ENCODE measurements at regions not wholly inside any gene's neighbourhood (a gene's known extent, or its start where the extent isn't known, plus 50 kb on each side); places are given as distances from the start of the nearest gene placed in this dataset.

- Histone ChIP-seq H4K91ac (ENCODE audit: insufficient read depth, low read depth, low read length) (no peak overlapping the region), H2BK120ac (ENCODE audit: low read depth, low read length) (no peak overlapping the region), H3K27ac (ENCODE audit: insufficient read depth, low read length) (no peak overlapping the region), H3K14ac (replicated peaks; ENCODE audit: low read depth, low read length) (no peak overlapping the region), H3K27me3 (ENCODE audit: control insufficient read depth, insufficient read depth, low read length) (peaks cover 1% of the 10 kb centered on the region; the same call in 1 of the 2 replicates), H3K4me3 (ENCODE audit: insufficient read depth, low read depth, low read length) (no peak overlapping the region), H3K23ac (ENCODE audit: low read depth, low read length) (no peak overlapping the region), H3K9ac (ENCODE audit: low read depth, low read length) (no peak overlapping the region), H2AFZ (replicated peaks; ENCODE audit: low read length, poor library complexity) (no peak overlapping the region), H3K4me1 (ENCODE audit: control insufficient read depth, insufficient read depth, low read length) (no peaks in the 10 kb centered on the region), H3K9me1 (ENCODE audit: insufficient read depth, low read length) (no peaks in the 10 kb centered on the region), H2BK5ac (ENCODE audit: low read depth, low read length, poor library complexity, severe bottlenecking) (no peak overlapping the region), H3K79me1 (ENCODE audit: low read depth in 1 of 2, low read length in 2 of 2) (no peaks in the 10 kb centered on the region), H3K9me3 (ENCODE audit: control insufficient read depth, insufficient read depth, low read length) (no peaks in the 10 kb centered on the region), H2AK5ac (ENCODE audit: low read depth, low read length) (no peak overlapping the region), H3K18ac (ENCODE audit: low read depth, low read length) (no peak overlapping the region), H2BK15ac (ENCODE audit: low read depth, low read length) (no peak overlapping the region), H3K36me3 (ENCODE audit: control insufficient read depth, insufficient read depth, low read length) (no peaks in the 10 kb centered on the region), H3K56ac (ENCODE audit: extremely low read depth, insufficient read depth, low read length) (no peak overlapping the region), H4K20me1 (ENCODE audit: insufficient read depth, low read length) (no peaks in the 10 kb centered on the region), H3K4me2 (ENCODE audit: low read depth, low read length) (no peak overlapping the region), H4K5ac (ENCODE audit: low read depth, low read length) (no peak overlapping the region), H3K4ac (ENCODE audit: low read depth, low read length) (no peak overlapping the region), H2AK9ac (replicated peaks; ENCODE audit: low read depth, low read length, poor library complexity) (no peak overlapping the region), H4K8ac (ENCODE audit: low read depth in 2 of 2, low read length in 2 of 2) (no peak overlapping the region), H2BK20ac (ENCODE audit: low read depth, low read length) (no peak overlapping the region)
- POLR2A ChIA-PET (ENCODE audit: unreplicated experiment), result no interaction called here
- CTCF ChIA-PET, result no interaction called here
- TF ChIP-seq POLR2A (IDR thresholded peaks at IDR 0.05; ENCODE audit: low read depth, low read length) (no peak), NFE2L2 (IDR thresholded peaks at IDR 0.05; ENCODE audit: low read depth, low read length) (no peak), SMC3 (IDR thresholded peaks at IDR 0.05; ENCODE audit: low read depth, low read length) (no peak), MAZ (IDR thresholded peaks at IDR 0.05; ENCODE audit: borderline replicate concordance, low read depth, low read length) (no peak), USF2 (IDR thresholded peaks at IDR 0.05; ENCODE audit: low read depth, low read length) (no peak)
- no TSS peak for BruUV-seq (replicated peaks)
- WGBS, 2 experiments (ENCODE audit: extremely low coverage in 2 of 2, insufficient read length in 1 of 2), result 50% methylated on average over 1 of the region's 2 CpGs; no CpG with 5 or more reads in 1 of the 2 experiments
- in situ Hi-C loops (cut with MboI; ENCODE audit: low sequenced_read_pairs) (loop anchor here (10.0 kb wide), 2 partner anchors 848 to 948 kb away; no protein-coding TSS in a partner anchor), intact Hi-C loops (cut with micrococcal nuclease) (loop anchor here (10.0 kb wide), 2 partner anchors 258 to 468 kb away; no protein-coding TSS in a partner anchor), dilution Hi-C loops (cut with HindIII; ENCODE audit: low sequenced_read_pairs, unreplicated experiment) (no loop called here)
- ATAC-seq (ENCODE audit: low read depth), result no peak
- DNase-seq, result no peak
Measured at GRCh38 chr14:62187265-62187664, 425.0 kb downstream of the SNAPC1 start.

All from IMR-90 (cell line).